ENCODE measurements at regions not wholly inside any gene's neighbourhood (a gene's known extent, or its start where the extent isn't known, plus 50 kb on each side); places are given as distances from the start of the nearest gene placed in this dataset.

DNA sequence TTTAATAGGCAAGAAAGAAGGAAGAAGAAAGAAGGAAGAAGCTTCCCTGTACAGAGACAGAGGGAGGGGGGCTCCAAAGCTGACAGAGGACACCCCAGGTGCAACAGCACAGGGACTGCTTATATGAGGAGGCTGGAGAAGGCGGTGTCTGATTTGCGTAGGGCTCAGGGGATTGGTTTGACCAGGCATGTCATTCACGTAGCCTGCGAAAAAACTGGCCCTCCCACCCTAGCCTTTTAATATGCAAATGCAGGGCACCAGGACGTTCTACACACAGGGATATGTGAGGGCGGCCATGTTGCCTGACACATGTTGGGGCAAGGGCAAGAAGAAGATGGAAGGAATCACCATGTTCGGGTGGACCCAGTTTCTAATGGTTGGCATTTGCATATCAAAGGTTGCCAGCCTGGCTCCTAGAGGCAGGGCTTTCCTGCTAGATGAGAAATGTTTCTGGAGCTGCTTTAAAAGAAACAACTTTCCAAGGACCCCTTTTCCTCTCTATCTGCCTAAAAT lies 305.4 kb upstream of the CDYL start:
- CTCF ChIA-PET (ENCODE audit: unreplicated experiment): no interaction called here
- POLR2A ChIA-PET: interaction anchor here (0.6 kb wide), 1 partner anchor 24 kb away, joined by 3 read pairs; no protein-coding TSS in a partner anchor

DNA sequence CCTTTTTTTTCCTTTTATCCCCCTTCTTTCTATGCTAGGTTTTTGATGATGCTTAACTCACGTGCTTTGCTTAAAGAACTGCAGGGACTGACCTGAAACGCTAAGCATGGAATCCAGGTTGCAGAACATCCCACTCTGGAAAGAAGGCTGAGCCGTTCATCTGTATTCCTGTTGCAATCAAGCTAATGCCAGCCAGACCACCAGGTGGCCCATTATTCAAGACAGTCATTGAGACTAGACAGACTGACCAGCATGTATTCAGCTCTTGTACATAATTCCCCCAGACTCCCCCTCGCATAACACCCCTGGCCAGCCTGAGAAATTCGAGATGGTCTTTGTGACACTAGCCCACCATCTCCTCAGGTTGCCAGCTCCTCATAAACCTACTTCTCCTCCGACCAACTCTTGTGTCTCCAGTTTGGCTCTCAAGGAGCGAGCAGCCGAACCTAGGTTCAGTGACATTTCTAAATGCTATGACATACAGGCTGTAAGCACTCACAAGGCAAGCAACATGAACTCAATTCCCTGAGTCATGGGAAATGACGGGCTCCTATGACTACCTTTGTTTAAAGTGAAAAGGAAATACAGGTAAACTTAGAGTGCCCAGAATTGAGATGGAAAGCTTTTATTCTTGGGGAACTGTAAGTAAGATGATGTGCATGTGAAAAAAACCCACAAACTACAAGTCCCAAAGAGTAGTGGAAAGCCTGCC lies 309.3 kb upstream of the CDYL start:
- Histone ChIP-seq H3K4me2 (ENCODE audit: low read length) (no peak overlapping the region), H2AFZ (ENCODE audit: low read length) (no peak overlapping the region), H3K36me3 (ENCODE audit: insufficient read depth, low read length) (no peaks in the 10 kb centered on the region), H3K79me2 (ENCODE audit: insufficient read depth, low read depth, low read length) (no peaks in the 10 kb centered on the region), H4K20me1 (ENCODE audit: insufficient read depth, low read length) (no peaks in the 10 kb centered on the region), H3K4me1 (ENCODE audit: insufficient read depth, low read length, poor library complexity, severe bottlenecking) (no peaks in the 10 kb centered on the region), H3K27ac (ENCODE audit: low read depth, low read length, poor library complexity, severe bottlenecking) (no peak overlapping the region), H3K9me3 (ENCODE audit: low read length) (no peaks in the 10 kb centered on the region), H3K9me2 (ENCODE audit: insufficient read depth, low read length) (no peaks in the 10 kb centered on the region), H3K4me3 (ENCODE audit: low read depth, low read length, poor library complexity, severe bottlenecking) (no peak overlapping the region)
- ChIA-PET CTCF (ENCODE audit: unreplicated experiment) (no interaction called here), POLR2A (no interaction called here)
- no TSS peak for BruUV-seq (replicated peaks)
- DNase-seq (ENCODE audit: low spot score): no peak
- TF ChIP-seq EZH2phosphoT487 (IDR thresholded peaks at IDR 0.05; ENCODE audit: borderline replicate concordance, low read depth, low read length): no peak
- TF ChIP-seq, protein P1, sequence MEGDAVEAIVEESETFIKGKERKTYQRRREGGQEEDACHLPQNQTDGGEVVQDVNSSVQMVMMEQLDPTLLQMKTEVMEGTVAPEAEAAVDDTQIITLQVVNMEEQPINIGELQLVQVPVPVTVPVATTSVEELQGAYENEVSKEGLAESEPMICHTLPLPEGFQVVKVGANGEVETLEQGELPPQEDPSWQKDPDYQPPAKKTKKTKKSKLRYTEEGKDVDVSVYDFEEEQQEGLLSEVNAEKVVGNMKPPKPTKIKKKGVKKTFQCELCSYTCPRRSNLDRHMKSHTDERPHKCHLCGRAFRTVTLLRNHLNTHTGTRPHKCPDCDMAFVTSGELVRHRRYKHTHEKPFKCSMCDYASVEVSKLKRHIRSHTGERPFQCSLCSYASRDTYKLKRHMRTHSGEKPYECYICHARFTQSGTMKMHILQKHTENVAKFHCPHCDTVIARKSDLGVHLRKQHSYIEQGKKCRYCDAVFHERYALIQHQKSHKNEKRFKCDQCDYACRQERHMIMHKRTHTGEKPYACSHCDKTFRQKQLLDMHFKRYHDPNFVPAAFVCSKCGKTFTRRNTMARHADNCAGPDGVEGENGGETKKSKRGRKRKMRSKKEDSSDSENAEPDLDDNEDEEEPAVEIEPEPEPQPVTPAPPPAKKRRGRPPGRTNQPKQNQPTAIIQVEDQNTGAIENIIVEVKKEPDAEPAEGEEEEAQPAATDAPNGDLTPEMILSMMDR (conservative IDR thresholded peaks at IDR 0.05; ENCODE audit: low read length): no peak
- intact Hi-C loops (cut with micrococcal nuclease; ENCODE audit: unreplicated experiment): no loop called here

More for the DNA sequence above, 305.4 kb upstream of the CDYL start:
- BruUV-seq (replicated peaks): no TSS peak
- TF ChIP-seq EZH2phosphoT487 (IDR thresholded peaks at IDR 0.05; ENCODE audit: borderline replicate concordance, low read depth, low read length): no peak
- TF ChIP-seq, protein P1 (conservative IDR thresholded peaks at IDR 0.05; ENCODE audit: low read length): no peak
- no peak overlapping the region for H3K4me2 ChIP-seq (ENCODE audit: low read length)
- no peaks in the 10 kb centered on the region for H4K20me1 ChIP-seq (ENCODE audit: insufficient read depth, low read length)
- no peaks in the 10 kb centered on the region for H3K9me2 ChIP-seq (ENCODE audit: insufficient read depth, low read length)
- DNase-seq (ENCODE audit: low spot score): no peak
- no peak overlapping the region for H3K27ac ChIP-seq (ENCODE audit: low read depth, low read length, poor library complexity, severe bottlenecking)
- H3K4me3 ChIP-seq (ENCODE audit: low read depth, low read length, poor library complexity, severe bottlenecking): no peak overlapping the region
- intact Hi-C loops (cut with micrococcal nuclease; ENCODE audit: unreplicated experiment): no loop called here
- no peaks in the 10 kb centered on the region for H3K9me3 ChIP-seq (ENCODE audit: low read length)
- no peaks in the 10 kb centered on the region for H3K36me3 ChIP-seq (ENCODE audit: insufficient read depth, low read length)
- H3K4me1 ChIP-seq (ENCODE audit: insufficient read depth, low read length, poor library complexity, severe bottlenecking): no peaks in the 10 kb centered on the region
- no peaks in the 10 kb centered on the region for H3K79me2 ChIP-seq (ENCODE audit: insufficient read depth, low read depth, low read length)
- no peak overlapping the region for H2AFZ ChIP-seq (ENCODE audit: low read length)

DNA sequence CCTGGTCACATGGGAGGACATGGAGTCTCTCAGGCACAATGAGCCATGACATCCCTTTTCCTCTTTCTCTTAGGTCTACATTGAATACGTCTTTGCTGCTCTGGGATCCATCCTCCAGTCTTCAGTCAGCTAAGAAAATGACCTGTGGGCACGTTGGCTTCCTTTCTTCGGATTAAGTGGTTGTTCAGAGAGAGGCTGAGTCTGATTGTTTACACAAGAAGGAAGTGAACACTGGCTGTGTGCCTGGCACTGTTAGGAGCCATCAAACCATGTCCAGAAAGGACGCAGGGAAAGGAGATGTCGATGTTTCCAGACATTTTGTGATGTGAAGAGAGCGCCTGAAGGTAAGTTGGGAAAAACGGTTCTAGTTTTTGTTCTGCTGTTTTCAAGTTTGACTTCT lies 309.9 kb upstream of the CDYL start:
- POLR2A ChIA-PET: no interaction called here
- H3K4me1 ChIP-seq (ENCODE audit: insufficient read depth, low read length, poor library complexity, severe bottlenecking): no peaks in the 10 kb centered on the region
- no peak for DNase-seq (ENCODE audit: low spot score)
- no peak overlapping the region for H3K4me2 ChIP-seq (ENCODE audit: low read length)
- TF ChIP-seq, protein P1 (conservative IDR thresholded peaks at IDR 0.05; ENCODE audit: low read length): no peak
- no peak for TF ChIP-seq EZH2phosphoT487 (IDR thresholded peaks at IDR 0.05; ENCODE audit: borderline replicate concordance, low read depth, low read length)
- CTCF ChIA-PET (ENCODE audit: unreplicated experiment): no interaction called here
- intact Hi-C loops (cut with micrococcal nuclease; ENCODE audit: unreplicated experiment): no loop called here
- no TSS peak for BruUV-seq (replicated peaks)
- no peaks in the 10 kb centered on the region for H4K20me1 ChIP-seq (ENCODE audit: insufficient read depth, low read length)
- no peaks in the 10 kb centered on the region for H3K9me3 ChIP-seq (ENCODE audit: low read length)
- no peaks in the 10 kb centered on the region for H3K9me2 ChIP-seq (ENCODE audit: insufficient read depth, low read length)
- H3K79me2 ChIP-seq (ENCODE audit: insufficient read depth, low read depth, low read length): no peaks in the 10 kb centered on the region
- no peaks in the 10 kb centered on the region for H3K36me3 ChIP-seq (ENCODE audit: insufficient read depth, low read length)
- H3K4me3 ChIP-seq (ENCODE audit: low read depth, low read length, poor library complexity, severe bottlenecking): no peak overlapping the region
- H2AFZ ChIP-seq (ENCODE audit: low read length): no peak overlapping the region
- no peak overlapping the region for H3K27ac ChIP-seq (ENCODE audit: low read depth, low read length, poor library complexity, severe bottlenecking)
